HG03060 (cell line): ENCODE measurements at regions not wholly inside any gene's neighbourhood (a gene's known extent, or its start where the extent isn't known, plus 50 kb on each side); places are given as distances from the start of the nearest gene placed in this dataset.

Source experiments
- ATAC-seq: cut with Tn5 transposase; IDR thresholded peaks from one replicate; pipeline ENCODE4 v1.9.1; 2021; ENCODE audit warnings: low read depth, moderate number of reproducible peaks; ENCODE audit not compliant: unreplicated experiment

DNA sequence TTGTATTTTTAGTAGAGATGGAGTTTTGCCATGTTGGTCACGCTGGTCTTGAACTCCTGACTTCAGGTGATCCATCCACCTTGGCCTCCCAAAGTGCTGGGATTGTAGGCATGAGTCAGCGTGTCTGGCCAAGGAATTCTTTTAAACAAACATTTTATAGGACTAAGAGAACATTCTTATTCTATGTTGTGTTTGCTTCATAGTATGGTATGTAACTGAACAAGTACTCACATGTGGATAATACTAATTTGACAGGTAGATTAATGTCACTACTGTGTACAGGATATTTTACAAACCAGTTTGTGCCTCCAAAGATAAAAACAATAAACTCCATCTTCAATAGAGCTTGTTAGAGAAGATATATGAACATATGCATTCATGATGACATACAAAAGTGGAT is 1353.4 kb downstream of the PCDH7 start:
- no peak for ATAC-seq

- ATAC-seq = no peak
These were observed 1367.0 kb downstream of the PCDH7 start for GRCh38 chr4:32087211-32087610.

DNA sequence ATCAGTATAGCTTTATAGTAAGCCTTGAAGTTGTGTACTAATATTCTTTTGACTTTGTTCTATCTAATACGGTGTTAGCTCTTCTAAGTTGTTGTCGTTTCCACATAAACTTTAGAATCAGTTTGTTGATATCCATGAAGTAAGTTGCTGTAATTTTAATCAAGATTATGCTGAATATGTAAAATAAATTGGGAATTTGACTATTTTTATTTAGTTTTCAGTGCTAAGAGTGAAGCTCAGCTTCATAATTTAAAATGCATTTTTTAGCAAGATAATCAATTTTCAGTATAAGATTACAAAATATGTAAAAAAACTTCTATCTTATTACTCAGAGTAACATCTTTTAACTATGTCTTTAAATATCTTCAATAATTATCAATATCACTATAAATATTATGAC is 1374.8 kb downstream of the PCDH7 start:
- no peak for ATAC-seq

- no peak for ATAC-seq
These were observed 1382.7 kb downstream of the PCDH7 start for GRCh38 chr4:32102896-32103295.

GRCh38 chr4:32106767-32107166 is 1386.6 kb downstream of the PCDH7 start:
- ATAC-seq = no peak

DNA sequence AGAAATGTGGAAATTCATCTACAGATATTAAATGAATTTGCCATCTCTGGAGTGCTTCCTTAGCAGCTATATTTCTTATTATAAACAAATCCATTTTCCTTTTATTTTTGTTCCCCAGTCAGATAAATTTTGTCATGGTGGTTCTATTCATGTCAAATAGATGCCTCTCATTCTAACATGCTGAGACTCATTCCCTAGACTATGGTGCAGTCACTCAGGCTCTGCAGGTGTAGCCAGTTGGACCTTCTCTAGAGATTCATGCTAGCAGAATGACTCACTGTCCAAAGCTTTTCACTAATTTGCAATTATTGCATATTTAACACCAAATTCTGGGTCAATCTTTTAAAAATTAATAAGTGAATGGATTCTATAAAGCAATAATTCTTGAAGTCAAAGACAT is 1392.7 kb downstream of the PCDH7 start:
- ATAC-seq = no peak

GRCh38 chr4:32117693-32118092 is 1397.5 kb downstream of the PCDH7 start:
- ATAC-seq = no peak

GRCh38 chr4:32119907-32120306 is 1399.7 kb downstream of the PCDH7 start:
- ATAC-seq = no peak

DNA sequence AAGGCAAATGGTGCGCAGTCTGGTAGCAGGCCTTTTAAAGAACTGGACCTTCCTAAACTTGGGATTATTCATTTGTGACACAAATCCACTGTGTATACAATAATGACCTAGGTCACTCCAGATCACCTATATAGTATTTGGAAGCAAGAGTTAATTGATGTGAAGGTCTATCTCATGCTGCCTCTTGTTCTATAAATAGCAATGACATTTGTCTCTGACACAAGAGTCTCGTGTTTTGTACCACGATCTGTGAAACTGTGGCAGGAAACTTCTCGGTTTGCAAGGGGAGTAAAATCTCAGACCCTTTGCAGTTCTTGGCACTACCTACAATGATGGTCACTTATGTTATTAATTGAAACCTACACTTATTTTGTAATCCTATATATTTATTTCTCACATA is 1408.4 kb downstream of the PCDH7 start:
- ATAC-seq = no peak

GRCh38 chr4:32129967-32130366 is 1409.8 kb downstream of the PCDH7 start:
- no peak for ATAC-seq

GRCh38 chr4:32133141-32133540 is 1413.0 kb downstream of the PCDH7 start:
- no peak for ATAC-seq

DNA sequence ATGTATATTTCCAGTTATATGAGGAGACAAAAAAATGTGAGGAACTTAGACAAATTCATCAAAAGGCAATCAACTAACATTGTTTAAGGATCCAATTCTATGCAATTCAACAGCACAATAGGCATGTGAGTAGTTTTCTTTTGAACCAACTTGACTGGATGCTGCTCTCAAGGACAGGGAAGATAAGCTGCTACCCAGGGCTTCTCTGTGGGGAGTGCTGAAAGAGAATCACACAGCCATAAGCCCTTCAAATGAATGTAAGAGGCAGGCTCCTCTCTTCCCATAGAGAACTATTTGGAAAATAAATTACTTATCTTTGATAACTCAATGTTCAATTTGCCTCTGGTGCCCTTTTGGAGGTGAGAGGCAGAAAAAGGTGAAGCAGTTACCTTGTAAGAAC is 1413.6 kb downstream of the PCDH7 start:
- no peak for ATAC-seq

DNA sequence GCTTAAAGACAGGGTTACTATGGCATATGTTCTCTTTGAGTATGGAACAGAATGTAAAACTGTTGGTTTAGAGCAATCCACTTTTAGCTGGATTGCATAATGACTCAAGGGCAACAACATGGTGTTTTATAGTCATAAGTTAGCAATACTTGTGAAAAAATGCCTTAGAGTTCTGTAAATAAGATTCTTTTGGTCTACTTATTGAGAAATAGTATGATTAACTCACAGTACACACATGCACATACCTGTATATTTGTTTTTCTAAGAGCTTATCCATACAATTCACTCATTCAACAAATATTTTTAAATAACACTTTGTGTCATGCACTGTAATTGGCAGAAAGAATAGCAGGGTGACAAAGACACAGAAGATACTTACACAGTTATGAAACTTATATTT is 1415.5 kb downstream of the PCDH7 start:
- no peak for ATAC-seq

DNA sequence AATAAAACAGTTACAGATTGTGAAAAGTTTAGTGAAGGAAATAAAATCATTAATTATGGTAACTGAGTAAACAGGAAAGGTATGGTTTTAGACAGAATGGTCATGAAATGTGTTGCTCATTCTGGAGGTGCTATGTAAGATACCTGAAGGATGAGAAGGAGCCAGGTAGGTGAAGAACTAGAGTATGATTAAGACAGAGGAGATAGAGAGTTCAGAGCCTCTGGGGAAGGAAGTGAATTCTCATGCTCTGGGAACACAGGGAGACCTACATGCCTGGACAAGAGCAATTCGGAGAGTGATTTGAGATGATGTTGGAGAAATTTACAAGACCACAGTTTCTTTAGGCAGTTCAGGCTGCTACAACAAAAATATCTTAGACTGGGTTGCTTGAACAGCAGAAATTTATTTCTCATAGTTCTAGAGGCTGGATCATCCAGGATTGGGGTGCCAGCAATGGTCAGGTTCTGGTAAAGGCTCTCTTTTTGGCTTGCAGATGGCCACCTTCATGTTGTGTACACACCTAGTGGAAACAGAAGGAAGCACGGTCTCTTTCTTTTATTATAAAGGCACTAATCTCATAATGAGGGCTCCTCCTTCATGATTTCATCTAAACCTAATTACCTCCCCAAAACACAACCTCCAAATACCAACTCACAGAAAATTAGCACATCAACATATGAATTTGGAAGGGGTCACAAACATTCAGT is 1416.1 kb downstream of the PCDH7 start:
- no peak for ATAC-seq

DNA sequence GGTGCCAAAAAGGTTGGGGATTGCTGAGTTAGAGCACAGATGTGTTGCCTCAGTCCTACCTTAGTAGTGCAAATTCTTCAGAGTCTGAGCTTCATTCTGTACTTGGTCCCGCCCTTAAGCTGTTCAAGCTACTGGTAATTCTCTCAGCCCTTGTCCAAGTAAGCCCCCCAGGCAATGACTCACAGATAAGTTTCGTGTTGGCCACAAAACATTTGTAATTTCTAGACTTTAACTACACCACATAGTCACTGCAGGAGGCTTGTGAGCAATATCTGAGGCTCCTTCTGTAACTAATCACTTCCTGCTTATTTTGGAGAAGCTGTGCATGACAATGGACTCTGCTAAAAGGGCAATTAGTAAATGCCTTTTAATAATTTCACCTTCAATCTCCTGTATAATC is 1420.5 kb downstream of the PCDH7 start:
- no peak for ATAC-seq

- no peak for ATAC-seq
These were observed 1421.9 kb downstream of the PCDH7 start for GRCh38 chr4:32142075-32142474.

- ATAC-seq = no peak
These were observed 1425.8 kb downstream of the PCDH7 start for GRCh38 chr4:32145987-32146386.

DNA sequence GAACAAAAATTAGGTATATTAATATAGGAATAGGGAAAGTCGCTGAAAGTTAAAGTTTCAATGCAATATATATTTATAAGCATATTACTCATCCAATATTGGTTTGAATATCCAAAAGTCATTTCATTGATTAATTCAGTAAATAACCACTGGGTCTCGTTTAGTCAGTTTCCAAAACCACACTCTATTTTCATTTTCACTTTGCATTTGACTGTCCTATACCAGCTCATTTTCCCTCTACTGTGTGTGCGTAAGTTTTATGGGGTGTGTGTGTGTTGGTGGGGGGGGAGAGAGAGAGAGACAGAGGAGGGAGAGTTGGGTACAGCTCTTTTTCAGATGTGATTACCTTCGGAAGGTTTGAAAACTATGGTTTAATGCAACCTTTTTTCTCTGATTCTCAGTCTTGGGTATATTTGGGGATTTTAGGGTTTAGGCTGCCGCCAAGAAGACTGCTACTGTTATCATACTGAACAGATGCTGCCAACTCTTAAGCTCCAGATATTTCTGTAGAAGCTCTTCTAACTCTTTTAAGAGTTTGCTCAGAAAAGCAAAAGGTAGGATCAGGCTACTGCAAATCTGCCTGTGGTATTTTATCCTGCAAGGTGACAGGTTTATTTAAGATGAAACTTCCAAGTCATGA is 1427.4 kb downstream of the PCDH7 start:
- no peak for ATAC-seq

DNA sequence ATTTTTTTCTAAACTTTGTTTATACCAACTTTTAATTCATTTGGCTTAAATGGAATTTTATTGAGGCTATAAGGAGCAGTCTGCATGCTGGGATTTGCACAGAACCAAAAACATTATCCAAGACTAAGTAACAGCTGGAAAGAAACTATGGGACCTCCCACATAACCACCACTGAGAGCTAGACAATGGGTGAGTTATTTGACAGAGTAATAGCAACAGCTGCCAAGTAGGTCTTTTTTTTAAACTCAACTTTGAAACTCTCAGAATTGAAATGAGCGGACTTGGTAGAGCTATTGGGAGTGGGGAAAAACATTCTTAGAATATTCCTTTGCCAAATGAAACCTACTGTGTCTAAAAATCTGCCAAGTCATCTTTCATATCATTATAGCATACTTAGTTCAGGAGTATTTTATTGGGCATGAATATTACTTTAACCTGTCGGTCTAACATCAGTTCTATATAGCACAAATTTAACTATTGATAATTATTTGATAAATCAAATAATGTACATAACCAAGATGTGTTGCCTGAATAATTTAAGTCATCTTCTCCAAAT is 1428.0 kb downstream of the PCDH7 start:
- no peak for ATAC-seq

GRCh38 chr4:32158961-32159360 is 1438.8 kb downstream of the PCDH7 start:
- no peak for ATAC-seq

DNA sequence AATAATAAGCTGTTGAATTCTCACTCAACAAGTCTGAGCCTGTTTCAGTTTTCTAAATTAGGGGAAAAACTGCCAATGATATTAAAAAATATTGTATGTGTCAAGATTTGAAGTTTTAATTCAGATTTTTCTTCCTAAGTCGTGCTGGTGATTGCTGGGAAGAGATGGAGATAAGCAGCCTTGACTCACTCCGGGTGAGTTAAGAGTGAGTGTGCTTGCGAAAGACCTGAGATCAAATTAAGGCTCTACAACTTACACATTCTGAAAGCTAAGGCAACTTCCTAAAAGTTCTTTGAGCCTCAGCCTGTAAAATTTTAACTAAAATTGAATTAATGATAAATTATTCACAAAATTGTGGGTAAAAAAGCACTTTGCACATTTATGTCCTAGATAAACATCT is 1441.2 kb downstream of the PCDH7 start:
- ATAC-seq = no peak

- ATAC-seq = no peak
These were observed 1443.0 kb downstream of the PCDH7 start for GRCh38 chr4:32163125-32163524.
